ENCODE measurements at regions not wholly inside any gene's neighbourhood (a gene's known extent, or its start where the extent isn't known, plus 50 kb on each side); places are given as distances from the start of the nearest gene placed in this dataset.
"Not testable (repeated sequence)": the region's sequence is repeated elsewhere in the genome, so short reads cannot be mapped to it uniquely, and the experiment has no call there.

- no peak for DNase-seq
These were observed 220.2 kb upstream of the STEAP1 start for GRCh38 chr7:89934101-89934500.

GRCh38 chr7:89943525-89944050 lies 210.7 kb upstream of the STEAP1 start:
- DNase-seq: no peak

GRCh38 chr7:89958525-89959068 lies 195.7 kb upstream of the STEAP1 start:
- no peak for DNase-seq

GRCh38 chr7:89966067-89966664 lies 188.1 kb upstream of the STEAP1 start:
- no peak for DNase-seq

GRCh38 chr7:89975577-89975976 lies 178.7 kb upstream of the STEAP1 start:
- DNase-seq: no peak

- no peak for DNase-seq
These were observed 166.6 kb upstream of the STEAP1 start for GRCh38 chr7:89987665-89988064.

- DNase-seq: no peak
These were observed 166.2 kb upstream of the STEAP1 start for GRCh38 chr7:89988074-89988473.

GRCh38 chr7:89989454-89989853 lies 164.8 kb upstream of the STEAP1 start:
- no peak for DNase-seq

- no peak for DNase-seq
These were observed 159.8 kb upstream of the STEAP1 start for GRCh38 chr7:89994483-89994882.

GRCh38 chr7:89998554-89998953 lies 155.7 kb upstream of the STEAP1 start:
- no peak for DNase-seq

GRCh38 chr7:90005836-90006235 lies 148.4 kb upstream of the STEAP1 start:
- DNase-seq: no peak

GRCh38 chr7:90007001-90007654 lies 147.1 kb upstream of the STEAP1 start:
- no peak for DNase-seq

- no peak for DNase-seq
These were observed 146.4 kb upstream of the STEAP1 start for GRCh38 chr7:90007831-90008230.

GRCh38 chr7:90022213-90022612 lies 132.1 kb upstream of the STEAP1 start:
- no peak for DNase-seq

- DNase-seq: no peak
These were observed 128.5 kb upstream of the STEAP1 start for GRCh38 chr7:90025771-90026170.

GRCh38 chr7:90033850-90034249 lies 120.4 kb upstream of the STEAP1 start:
- DNase-seq: no peak

- no peak for DNase-seq
These were observed 101.2 kb upstream of the STEAP1 start for GRCh38 chr7:90053094-90053493.

- no peak for DNase-seq
These were observed 93.2 kb upstream of the STEAP1 start for GRCh38 chr7:90061077-90061476.

GRCh38 chr7:90064370-90064769 lies 89.9 kb upstream of the STEAP1 start:
- no peak for DNase-seq

- no peak for DNase-seq
These were observed 87.1 kb upstream of the STEAP1 start for GRCh38 chr7:90067171-90067570.

- not testable (repeated sequence) for DNase-seq
These were observed 84.0 kb upstream of the STEAP1 start for GRCh38 chr7:90070238-90070637.

- no peak for DNase-seq
These were observed 75.3 kb upstream of the STEAP1 start for GRCh38 chr7:90078921-90079320.

- DNase-seq: no peak
These were observed 72.6 kb upstream of the STEAP1 start for GRCh38 chr7:90081621-90082020.

GRCh38 chr7:90092506-90092905 lies 61.8 kb upstream of the STEAP1 start:
- DNase-seq: no peak

- no peak for DNase-seq
These were observed 60.2 kb upstream of the STEAP1 start for GRCh38 chr7:90094030-90094429.
